ENCODE measurements at regions not wholly inside any gene's neighbourhood (a gene's known extent, or its start where the extent isn't known, plus 50 kb on each side); places are given as distances from the start of the nearest gene placed in this dataset.
A peak's percentile ranks its signal among the peaks of the same experiment; 100 is the strongest.
"Not testable (repeated sequence)": the region's sequence is repeated elsewhere in the genome, so short reads cannot be mapped to it uniquely, and the experiment has no call there.

DNA sequence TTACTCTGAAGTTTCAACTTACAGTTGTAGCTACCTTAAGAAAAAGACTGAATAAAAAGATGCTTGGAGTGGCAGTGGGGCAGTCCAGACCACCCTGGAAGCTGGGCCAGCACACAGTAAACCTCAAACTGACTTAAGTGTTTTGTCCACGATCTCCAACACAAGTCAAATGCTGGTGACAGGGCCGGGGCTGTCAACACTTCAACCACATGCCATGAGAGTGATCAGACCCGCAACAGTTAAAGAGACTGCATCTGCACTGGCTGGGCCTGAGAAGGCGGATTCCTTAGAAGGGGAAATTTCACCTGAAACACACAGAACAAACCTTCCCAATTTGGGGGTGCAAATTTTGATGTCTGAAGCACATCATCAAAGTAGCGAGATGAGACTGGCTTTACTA is 223.5 kb upstream of the CAND1 start:
- DNase-seq = no peak

DNA sequence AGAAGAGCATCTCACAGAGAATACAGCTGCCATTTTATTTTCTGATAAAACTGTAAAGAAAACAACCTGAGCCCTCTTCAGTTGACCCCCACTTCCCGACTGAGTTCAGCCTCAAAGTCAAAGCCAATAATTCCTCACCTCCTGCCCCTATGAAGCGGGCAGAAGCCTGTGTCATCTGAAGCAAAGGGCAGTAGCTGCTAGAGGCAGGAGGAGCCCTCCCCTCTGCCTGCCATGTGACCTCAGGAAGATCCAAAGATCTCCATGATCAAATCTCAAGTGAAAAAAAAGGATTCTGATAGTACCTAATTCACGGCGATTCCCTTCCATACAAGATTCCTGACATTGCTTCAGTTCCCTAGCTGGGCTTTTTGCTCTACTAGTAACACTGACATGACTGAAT is 223.1 kb upstream of the CAND1 start:
- DNase-seq = no peak

DNA sequence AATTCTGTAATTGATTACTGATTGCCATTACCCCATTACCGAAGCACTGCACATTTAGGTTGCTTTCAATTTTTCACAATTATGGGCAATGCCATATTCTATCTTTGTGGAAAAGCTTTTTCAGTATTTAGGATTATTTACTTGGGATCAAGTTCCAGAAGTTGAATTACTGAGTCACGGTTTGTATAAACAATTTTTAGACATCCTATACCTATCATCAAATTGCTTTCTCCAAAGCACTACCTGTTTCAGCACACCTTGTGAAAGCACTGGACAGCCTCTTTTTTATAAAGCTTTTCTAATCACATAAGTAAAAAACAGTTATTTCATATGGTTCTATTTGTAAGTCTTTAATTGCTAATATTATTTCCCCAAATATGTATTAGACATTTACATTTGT is 221.5 kb upstream of the CAND1 start:
- DNase-seq = no peak

DNA sequence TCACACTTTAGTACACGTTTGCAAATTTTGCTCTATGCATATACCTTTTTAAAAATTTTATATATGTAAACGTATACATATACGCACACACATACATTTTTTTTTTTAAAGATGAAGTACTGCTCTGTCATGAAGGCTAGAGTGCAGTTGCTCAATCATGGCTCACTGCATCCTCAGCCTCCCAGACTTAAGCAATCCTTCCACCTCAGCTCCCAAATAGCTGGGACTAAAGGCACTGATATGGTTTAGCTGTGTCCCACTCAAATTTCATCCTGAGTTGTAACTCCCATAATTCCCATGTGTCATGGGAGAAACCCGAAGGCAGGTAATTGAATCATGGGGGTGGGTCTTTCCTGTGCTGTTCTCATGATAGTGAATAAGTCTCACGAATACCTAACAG is 220.8 kb upstream of the CAND1 start:
- no peak for DNase-seq

DNA sequence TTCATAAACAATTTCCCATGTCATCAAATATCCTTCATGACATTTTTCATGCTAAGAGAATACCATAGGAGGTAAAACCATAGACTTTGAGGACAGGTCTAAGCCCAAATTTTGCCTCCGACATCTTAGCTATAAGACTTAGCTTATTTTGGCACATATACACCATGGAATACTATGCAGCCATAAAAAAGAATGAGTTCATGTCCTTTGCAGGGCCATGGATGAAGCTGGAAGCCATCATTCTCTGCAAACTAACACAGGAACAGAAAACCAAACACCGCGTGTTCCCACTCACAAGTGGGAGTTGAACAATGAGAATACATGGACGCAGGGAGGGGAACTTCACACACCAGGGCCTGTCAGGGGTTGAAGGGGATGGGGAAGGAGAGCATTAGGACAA is 220.0 kb upstream of the CAND1 start:
- DNase-seq = not testable (repeated sequence)

DNA sequence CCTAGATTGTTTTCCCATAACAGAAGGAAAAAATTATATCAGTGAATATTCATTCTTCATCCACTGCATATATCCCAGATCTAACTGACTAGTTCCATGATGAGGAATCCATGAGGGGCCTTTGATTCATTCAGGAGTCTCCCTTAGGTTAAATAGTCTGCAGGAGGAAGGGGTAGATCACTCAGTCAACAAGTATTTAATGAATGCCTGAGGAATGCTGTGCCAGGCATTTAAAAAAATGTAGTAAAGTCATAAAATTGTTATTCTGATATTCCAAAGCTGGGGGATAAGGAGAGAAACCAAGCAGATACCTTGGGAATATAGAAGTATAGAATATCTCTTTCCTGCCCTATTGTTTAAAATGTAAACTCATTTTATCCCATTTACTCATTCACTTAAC is 216.2 kb upstream of the CAND1 start:
- no peak for DNase-seq

DNA sequence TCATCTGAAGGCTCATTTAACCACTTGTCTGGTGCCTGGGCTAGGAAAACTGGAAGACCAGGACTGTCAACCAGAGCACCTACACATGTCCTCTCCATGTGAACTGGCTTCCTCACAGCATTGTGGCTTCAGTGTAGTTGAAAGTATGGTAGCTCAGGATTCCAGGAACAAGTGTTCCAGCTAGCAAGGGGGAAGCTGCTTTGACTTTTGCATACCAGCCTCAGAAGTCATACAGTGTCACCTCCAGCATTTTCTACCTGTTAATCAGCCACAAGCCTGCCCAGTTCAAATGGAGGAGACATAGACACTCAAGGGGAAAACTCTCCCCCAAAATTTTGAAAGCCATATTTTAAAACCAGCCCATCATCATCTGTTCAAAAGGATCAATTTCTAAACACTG is 212.8 kb upstream of the CAND1 start:
- DNase-seq = no peak

DNA sequence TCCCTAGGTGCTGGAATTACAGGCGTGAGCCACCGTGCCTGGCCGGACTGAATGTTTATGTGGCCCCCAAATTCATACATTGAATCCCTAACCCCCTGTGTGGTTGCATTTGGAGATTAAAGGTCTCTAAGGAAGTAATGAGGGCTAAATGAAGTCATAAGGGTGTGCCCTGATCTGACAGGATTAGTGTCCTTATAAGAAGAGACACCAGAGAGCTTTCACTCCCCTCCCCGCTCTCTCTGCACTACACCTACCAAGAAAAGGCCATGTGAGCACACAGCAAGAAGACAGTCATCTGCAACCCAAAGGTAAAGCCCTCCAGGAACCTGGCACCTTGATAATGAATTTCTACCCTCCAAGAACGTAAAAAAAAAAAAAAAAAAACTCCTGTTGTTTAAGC is 212.1 kb upstream of the CAND1 start:
- no peak for DNase-seq

DNA sequence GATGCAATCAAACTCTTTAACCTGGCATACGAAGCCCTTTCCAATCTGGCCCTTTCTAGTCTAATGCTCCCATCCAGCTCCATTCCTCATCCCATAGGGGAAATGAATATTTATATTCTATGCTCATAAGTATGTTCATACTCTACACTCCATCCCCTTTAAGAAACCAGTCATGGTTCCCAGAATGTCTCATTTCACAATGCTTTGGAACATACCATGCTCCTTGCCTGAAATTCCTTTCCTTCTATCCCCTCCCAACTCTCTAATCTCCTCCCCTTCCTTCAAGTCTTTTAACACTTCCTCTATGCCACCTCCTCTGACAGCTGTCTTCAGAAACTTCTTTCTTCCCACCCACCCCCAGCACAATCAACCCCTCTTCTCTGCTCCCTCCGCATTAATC is 207.0 kb upstream of the CAND1 start:
- DNase-seq = no peak

DNA sequence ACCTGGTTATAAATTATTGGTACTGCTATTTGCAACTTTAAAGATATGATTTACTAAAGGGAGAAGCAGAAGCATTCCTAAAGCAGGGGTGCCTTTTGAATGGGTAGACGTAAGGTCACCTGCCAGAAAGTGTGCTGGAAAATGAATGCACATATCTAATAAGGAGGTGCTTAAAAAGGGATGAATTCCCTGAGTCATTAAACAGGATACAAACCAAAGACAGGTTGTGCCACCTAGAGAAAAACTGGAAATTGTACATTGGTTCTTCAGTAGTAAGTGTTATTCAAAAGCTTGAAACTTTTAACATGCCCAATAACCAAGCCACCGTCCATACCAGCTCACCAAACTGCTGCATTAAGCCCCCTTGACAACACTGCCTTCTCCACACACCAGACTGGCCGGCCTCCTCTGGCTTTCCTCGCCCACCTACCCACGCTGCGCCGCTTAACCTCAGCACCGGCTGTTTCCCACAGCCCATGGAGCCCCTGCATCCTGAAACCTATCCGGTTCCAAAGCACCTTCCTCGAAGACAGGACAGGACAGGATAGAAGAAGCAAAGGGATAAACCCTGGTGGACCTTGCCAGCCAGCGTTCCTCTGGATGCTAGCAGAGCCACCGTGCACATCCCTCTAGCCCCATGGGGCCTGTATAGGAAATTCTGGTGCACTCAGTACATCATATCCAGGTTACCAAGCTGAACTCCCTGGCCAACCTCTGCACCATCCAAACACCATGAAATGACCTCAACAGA is 201.5 kb upstream of the CAND1 start:
- DNase-seq = no peak

DNA sequence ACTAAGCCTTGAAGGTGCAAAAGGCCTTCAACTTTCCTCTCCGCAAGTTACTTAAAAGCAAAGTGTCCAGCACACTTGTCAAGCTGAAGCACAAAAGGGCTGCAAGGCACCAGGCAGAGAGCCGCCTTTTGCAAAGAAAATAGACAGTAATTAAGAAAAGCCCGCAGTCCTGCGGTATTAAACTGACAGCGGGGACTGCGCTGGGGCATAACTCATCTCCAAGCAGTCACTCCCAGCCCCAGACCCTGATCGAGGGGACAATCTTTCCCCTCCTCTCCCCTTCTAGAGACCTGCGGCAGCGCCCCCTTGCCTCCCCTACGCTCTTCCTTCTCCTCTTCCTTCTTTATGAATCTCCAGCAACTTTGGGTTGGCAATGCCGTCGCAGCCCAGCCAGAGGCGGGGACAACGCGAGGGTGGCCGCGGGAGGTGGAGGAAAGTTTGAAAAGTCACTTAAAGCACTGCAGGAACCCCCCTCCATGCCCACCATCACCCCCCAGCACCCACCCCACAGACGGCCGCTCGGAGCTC is 200.9 kb upstream of the CAND1 start:
- DNase-seq = no peak

DNA sequence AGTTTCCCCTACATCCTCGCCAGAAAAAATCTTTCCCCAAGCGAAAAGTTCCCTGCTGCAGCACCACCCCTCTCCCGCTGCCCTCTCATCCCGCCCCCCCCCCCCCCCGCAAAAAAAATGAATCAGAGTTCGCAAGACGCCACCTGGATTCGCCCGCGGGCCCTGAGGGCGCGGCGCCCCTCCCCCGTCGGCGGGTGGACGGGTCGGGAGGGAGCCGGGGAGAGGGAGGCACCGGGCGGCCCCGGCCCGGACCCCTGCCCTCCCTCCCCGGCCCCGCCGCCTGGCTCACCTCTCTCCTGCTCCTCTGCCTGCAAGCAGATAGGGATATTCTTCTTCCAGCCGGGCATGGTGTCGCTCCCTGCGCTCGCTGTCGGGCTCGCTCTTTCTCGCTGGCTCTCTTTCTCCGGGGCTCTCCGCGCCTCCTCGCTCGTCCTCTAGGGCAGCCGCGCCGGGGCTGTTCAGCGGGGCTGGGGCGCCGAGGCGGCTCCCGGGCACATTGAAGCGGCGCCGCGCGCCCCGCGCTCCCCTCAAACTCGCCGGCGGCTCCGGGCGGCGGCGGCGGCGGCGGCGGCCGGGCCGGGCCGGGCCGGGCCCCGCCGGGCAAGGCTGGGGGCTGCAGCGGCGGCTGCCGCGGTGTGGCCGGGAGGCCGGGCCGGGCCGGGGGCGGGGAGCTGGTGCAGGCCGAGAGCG is 200.3 kb upstream of the CAND1 start:
- peak; percentile 28 for DNase-seq

DNA sequence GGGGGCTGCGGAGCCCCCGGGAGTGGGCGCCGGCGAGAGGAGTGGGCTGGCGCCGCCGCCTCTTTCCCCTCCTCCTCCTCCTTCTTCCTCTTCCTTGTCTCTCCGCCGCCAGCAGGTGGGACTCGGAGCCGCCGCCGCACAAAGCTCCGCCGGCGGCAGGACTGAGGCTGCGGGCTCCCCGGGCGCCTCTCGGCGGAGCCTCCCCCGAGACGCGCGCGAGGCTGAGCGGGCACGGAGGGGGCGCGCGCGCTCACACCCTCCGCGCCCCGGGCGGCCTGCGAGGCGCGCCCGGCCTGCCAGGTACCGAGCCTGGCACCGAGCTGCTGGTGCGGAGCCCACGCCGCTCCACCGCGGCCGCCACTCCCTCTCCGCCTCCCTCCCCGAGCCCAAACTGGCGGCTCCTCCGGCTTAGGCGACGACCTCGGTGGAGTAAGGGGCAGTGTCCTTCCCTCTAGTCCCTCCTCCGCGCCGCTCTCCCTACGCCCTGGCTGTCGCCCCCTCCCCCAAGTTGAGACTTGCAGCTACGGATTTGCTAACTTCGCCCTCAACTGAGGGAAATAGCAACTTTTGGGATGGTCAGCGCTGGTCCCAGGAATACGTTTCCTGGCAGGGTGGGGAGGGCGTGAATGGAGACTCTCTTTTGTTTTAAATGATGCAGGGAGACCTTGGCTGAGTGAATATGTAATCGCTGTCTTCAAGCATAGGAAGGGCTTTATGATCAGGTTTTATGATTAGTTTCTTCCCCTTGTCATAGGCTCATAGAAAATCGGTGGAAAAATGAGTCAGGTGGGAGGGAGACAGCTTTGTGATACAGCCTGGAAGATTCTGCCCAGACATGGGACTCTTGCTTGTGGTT is 199.5 kb upstream of the CAND1 start:
- DNase-seq = peak; percentile 40

DNA sequence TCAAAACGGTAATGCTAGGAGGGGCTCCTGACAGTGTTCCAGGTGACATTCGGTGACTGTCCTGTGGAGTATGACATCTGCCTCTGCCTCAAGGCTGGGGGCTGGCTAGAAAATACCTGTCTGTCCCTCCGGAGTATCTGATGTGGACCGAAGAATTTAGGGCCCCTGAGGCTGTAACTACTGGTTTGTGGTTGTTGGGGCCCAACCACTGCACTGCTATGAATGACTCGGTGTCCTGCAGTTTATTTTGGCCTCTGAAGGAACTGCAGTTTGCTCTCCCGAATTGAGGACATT is 198.9 kb upstream of the CAND1 start:
- DNase-seq = no peak

DNA sequence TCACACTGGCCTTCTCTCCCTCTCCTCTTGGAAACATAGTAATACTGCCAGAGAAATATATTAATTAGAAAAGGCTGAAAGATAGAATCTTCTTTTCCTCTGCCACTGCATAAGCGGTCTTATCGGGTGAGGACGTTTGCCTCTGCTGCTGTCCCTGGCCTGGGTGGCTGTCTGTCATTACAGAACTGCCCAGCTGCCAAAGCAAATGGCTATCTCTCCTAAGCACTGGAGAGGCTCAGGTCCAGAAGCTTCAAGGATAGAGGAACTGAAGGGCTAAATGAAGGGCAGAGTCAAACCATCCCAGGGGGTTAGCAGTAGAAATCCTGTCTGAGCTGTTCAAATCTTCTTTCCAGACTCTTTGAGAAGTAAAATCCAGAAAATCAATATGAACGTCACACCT is 198.6 kb upstream of the CAND1 start:
- no peak for DNase-seq

DNA sequence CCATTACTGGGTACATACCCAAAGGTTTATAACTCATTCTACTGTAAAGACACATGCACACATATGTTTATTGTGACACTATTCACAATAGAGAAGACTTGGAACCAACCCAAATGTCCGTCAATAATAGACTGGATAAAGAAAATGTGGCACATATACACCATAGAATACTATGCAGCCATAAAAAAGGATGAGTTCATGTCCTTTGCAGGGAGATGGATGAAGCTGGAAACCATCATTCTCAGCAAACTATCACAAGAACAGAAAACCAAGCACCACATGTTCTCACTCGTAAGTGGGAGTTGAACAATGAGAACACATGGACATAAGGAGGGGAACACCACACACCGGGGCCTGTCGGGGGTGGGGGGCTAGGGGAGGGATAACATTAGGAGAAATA is 196.9 kb upstream of the CAND1 start:
- not testable (repeated sequence) for DNase-seq

DNA sequence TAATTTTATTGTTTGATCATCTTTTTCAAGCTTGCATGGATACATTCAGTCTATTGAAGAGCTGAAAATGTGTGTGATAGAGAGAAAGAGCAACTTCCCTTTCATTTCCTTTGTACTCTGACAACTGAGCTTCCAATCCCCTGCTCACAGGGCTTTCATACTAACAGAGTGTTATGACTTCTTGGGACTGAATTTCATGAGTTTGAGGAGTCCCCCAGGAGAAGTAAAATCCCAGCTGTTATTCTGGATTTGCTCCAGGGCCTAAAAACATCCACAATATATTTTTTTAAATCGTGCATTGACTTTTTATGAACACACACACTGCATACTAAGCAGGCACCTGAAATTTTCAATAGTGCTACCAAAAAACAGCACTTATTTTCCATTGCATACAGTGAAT is 195.8 kb upstream of the CAND1 start:
- no peak for DNase-seq

DNA sequence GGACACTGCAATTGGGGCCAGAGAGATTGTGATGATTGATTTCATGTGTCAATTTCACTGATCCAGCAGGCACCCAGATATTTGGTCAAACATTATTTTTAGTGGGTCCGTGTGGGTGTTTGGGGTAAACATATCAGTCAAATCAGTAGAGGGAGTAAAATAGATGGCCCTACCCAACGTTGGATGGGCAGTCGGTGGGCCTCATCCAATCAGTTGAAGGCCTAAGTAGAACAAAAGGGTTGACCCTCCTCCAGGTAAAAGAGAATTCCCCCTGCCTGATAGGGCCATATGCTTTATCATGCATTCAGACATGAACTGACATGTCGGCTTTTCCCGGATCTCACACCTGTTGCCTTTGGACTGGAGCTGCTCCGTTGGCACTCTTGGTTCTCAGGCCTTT is 195.1 kb upstream of the CAND1 start:
- DNase-seq = no peak

DNA sequence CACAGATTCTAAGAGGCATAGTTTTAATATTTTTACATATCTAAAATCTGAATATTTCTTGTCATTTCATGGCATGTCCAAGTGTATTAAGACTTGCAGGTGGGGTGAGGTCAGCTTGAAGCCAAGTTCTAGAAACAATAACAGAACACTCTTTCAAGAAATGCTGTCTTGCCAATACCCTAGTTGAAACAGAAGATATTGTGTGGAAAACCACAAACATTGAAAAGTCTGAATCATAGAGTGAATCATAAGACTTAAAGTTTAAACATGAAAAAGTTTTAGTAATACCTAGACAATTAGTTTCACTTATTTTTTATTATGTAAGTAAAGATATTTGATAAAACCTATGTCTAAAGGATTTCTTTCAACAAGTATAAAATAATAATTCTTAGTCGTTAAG is 191.5 kb upstream of the CAND1 start:
- DNase-seq = no peak

DNA sequence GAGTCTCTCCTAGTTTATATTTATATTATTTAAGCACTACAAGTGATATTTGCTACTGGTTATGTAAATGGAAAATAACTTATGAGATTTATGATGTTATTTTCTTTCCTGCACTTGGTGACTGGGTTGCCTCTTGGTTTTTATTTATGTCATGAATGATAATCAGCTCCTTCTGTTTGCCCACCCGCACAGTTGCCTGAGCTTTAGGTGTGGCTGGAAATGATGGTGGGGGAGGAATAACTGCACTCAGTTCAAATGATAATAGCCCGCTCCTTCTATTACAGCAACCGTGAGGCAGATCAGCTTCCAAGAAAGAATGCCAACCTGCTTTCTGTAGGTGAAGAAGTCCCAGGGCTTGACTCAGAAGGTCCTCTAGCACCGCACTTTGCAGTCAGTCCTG is 190.2 kb upstream of the CAND1 start:
- no peak for DNase-seq

DNA sequence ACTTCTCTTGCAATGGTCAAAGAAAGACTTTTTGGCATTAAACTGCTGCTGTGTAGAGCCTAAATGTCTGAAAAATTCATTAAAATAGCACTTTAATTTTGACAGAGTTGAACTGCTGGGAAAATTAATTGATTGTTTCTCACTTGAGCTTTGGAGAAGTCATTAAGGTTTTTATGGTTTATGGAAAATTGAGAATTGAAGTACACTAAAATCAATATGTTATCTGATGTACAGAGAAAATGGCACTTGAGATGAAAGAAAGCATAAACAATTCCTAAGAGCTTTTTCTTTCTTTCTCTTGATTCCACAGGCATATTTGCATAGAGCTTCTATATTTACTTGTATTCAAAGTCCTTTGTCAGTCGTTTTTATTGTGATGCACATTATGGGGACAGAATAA is 188.5 kb upstream of the CAND1 start:
- no peak for DNase-seq

DNA sequence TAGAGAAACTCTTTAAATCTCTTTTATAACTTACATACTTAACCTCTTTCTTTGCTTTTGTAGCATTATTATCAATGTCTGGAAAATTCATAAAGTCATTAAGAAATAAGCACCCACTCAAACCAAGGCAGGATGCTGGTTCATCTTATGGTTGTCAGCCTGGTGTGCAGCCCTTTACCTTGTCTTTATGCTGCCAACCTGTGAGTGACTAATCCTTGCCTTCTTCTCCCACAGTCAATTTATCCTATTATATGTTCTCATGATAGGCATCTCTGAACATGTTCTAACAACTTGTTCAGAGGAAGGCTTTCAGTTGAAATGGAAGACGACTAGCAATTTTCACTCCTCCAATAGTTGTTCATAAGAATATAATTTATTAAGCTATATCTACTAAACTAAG is 186.9 kb upstream of the CAND1 start:
- no peak for DNase-seq

DNA sequence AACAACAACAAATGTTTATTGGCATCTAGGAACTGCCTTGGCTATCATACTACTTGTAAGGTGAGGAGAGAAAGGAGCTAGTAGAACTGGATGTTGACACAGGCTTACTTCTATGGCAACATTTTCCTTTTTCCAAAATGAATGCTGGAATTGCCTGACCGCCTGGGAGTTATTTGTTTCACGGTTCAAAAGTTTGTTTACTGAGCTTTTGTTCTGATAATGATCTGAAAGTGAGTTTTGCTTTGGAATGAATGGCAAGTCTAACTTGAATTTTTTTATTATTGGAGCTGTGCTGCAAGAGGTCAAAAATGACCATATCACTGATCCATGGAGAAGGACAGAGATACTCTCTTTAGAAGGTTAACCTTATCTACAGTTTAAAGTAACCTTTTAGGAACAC is 183.5 kb upstream of the CAND1 start:
- DNase-seq = no peak

DNA sequence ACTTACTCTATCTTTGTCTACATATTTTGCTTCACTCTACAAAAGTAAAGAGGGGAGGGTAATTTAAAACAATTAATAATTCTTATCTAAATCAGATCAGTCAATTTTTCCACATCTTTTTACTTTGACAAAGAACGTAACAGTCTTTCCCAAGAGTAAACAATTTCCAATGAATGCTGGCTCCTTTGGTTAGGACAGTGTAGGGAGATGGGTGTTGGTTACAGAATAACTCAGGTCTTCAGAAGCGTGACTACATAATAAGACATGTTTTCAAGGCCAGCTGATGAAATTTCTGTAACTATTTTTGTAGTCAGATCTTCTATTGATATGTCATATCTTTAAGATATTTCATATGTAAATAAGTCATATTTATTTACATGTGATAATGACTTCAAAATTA is 183.0 kb upstream of the CAND1 start:
- DNase-seq = no peak

Measured in CD4-positive, alpha-beta T cell treated with Interleukin-21 for 1 hour (primary cell).